PC-3 (cell line): ENCODE measurements at regions not wholly inside any gene's neighbourhood (a gene's known extent, or its start where the extent isn't known, plus 50 kb on each side); places are given as distances from the start of the nearest gene placed in this dataset.
A peak's percentile ranks its signal among the peaks of the same experiment; 100 is the strongest.

ENCODE experiments used
- ATAC-seq: fragments of 200-7000 bp; cut with Tn5 transposase; 2 replicates; pipeline ENCODE4 v1.9.1; 2020; ENCODE audit warnings: mild to moderate bottlenecking, moderate library complexity
- BruUV-seq: library from RNA; stranded (reverse); fragments of 400-500 nt; replicated peaks from 2 replicates; lab custom pipeline; 2021; lab: Mats Ljungman, UMichigan
- CTCF ChIA-PET: fragments of 300-600 bp; sonication (Branson Sonifier 250); formaldehyde crosslinking; loops from one replicate; lab custom pipeline; 2022; ENCODE audit warnings: antibody characterized with exemption; lab: Charles Lee
- POLR2A ChIA-PET: fragments of 300-600 bp; sonication (Branson Sonifier 250); formaldehyde crosslinking; loops from one replicate; lab custom pipeline; 2022; ENCODE audit warnings: antibody characterized with exemption; ENCODE audit not compliant: unreplicated experiment; lab: Charles Lee
- DNase-seq: peaks from one replicate; pipeline ENCODE4 v3.0.0-alpha.2; 2015
- H2AFZ ChIP-seq: fragments of 300-600 bp; sonication (generic); 2 replicates; pipeline ENCODE4 v1.6.0; 2016; ENCODE audit warnings: antibody characterized with exemption, low read length
- H3F3A ChIP-seq: fragments of 300-600 bp; sonication (generic); one replicate; pipeline ENCODE4 v1.6.0; 2017; ENCODE audit warnings: antibody characterized with exemption, low read length, control low read depth, mild to moderate bottlenecking; ENCODE audit not compliant: unreplicated experiment
- H3K27ac ChIP-seq: fragments of 300-600 bp; sonication (generic); 2 replicates; pipeline ENCODE4 v1.5.1; 2016; ENCODE audit warnings: mild to moderate bottlenecking, low read length
- H3K27me3 ChIP-seq: fragments of 300-600 bp; sonication (generic); 2 replicates; pipeline ENCODE4 v1.6.1; 2016; ENCODE audit warnings: low read length, mixed read lengths
- H3K36me3 ChIP-seq: fragments of 300-600 bp; sonication (generic); 2 replicates; pipeline ENCODE4 v1.6.1; 2016; ENCODE audit warnings: low read depth, mixed run types, low read length, mixed read lengths
- H3K4me1 ChIP-seq: fragments of 300-600 bp; sonication (generic); 2 replicates; pipeline ENCODE4 v1.5.1; 2016; ENCODE audit warnings: low read length; ENCODE audit not compliant: insufficient read depth
- H3K4me2 ChIP-seq: fragments of 300-600 bp; sonication (generic); 2 replicates; pipeline ENCODE4 v1.6.0; 2016; ENCODE audit warnings: low read length
- H3K4me3 ChIP-seq: fragments of 300-600 bp; sonication (generic); 2 replicates; pipeline ENCODE4 v1.5.1; 2016; ENCODE audit warnings: mild to moderate bottlenecking, low read length, mixed read lengths
- H3K79me2 ChIP-seq: fragments of 300-600 bp; sonication (generic); 2 replicates; pipeline ENCODE4 v1.6.1; 2017; ENCODE audit warnings: low read length, mixed read lengths
- H3K9ac ChIP-seq: fragments of 300-600 bp; sonication (generic); 2 replicates; pipeline ENCODE4 v1.6.0; 2016; ENCODE audit warnings: mild to moderate bottlenecking, low read length
- H3K9me2 ChIP-seq: fragments of 300-600 bp; sonication (generic); replicated peaks from 2 replicates; pipeline ENCODE4 v1.6.1; 2016; ENCODE audit warnings: mixed run types, low read length, mixed read lengths
- H3K9me3 ChIP-seq: fragments of 300-600 bp; sonication (generic); 2 replicates; pipeline ENCODE4 v1.6.1; 2016; ENCODE audit warnings: low read length, mixed read lengths
- H4K20me1 ChIP-seq: fragments of 300-600 bp; sonication (generic); 2 replicates; pipeline ENCODE4 v1.6.1; 2016; ENCODE audit warnings: low read length, mixed read lengths
- CTCF ChIP-seq: fragments of 300-600 bp; sonication (generic); conservative IDR thresholded peaks from 2 replicates; pipeline ENCODE4 v1.5.1; 2017; ENCODE audit warnings: antibody characterized with exemption, low read depth, mild to moderate bottlenecking, low read length
- EZH2 ChIP-seq: fragments of 300-600 bp; sonication (generic); IDR thresholded peaks from one replicate; pipeline ENCODE4 v1.6.1; 2017; ENCODE audit warnings: antibody characterized with exemption, mild to moderate bottlenecking, low read length; ENCODE audit not compliant: unreplicated experiment
- EZH2phosphoT487 ChIP-seq: fragments of 300-600 bp; sonication (generic); IDR thresholded peaks from 2 replicates; pipeline ENCODE4 v1.6.1; 2018; ENCODE audit warnings: mild to moderate bottlenecking, antibody characterized with exemption, low read length, borderline replicate concordance
- intact Hi-C: fragments of 100-400 bp; cut with micrococcal nuclease; formaldehyde crosslinking; loops from 2 replicates; pipeline ENCODE4 v1.9.0; 2023

- BruUV-seq, result no TSS peak
- H3K27me3 ChIP-seq, result no peaks in the 10 kb centered on the region
- H3K4me1 ChIP-seq, result no peaks in the 10 kb centered on the region
- no peak overlapping the region for H3K4me3 ChIP-seq
- H3K27ac ChIP-seq, result no peak overlapping the region
- no peaks in the 10 kb centered on the region for H3K9me3 ChIP-seq
- H3F3A ChIP-seq, result no peaks in the 10 kb centered on the region
- no peak overlapping the region for H3K4me2 ChIP-seq
- ChIA-PET POLR2A (no interaction called here), CTCF (no interaction called here)
- no peak overlapping the region for H2AFZ ChIP-seq
- no peak overlapping the region for H3K9ac ChIP-seq
- H3K9me2 ChIP-seq, result no peaks in the 10 kb centered on the region
- DNase-seq, result peak; percentile 9
- H3K79me2 ChIP-seq, result no peaks in the 10 kb centered on the region
- TF ChIP-seq CTCF (no peak), EZH2phosphoT487 (no peak), EZH2 (no peak)
- H3K36me3 ChIP-seq, result no peaks in the 10 kb centered on the region
- H4K20me1 ChIP-seq, result no peaks in the 10 kb centered on the region
- intact Hi-C loops, result no loop called here
- no peak for ATAC-seq
Observed at GRCh38 chr6:114650891-114651290, 308.1 kb upstream of the HS3ST5 start.

- ATAC-seq (no peak), DNase-seq (no peak)
- Histone ChIP-seq H3K36me3 (no peaks in the 10 kb centered on the region), H4K20me1 (no peaks in the 10 kb centered on the region), H3K79me2 (no peaks in the 10 kb centered on the region), H3K9me2 (no peaks in the 10 kb centered on the region), H3K9ac (no peak overlapping the region), H3K4me1 (no peaks in the 10 kb centered on the region), H3K27ac (no peak overlapping the region), H3F3A (no peaks in the 10 kb centered on the region), H2AFZ (no peak overlapping the region), H3K27me3 (no peaks in the 10 kb centered on the region), H3K4me2 (no peak overlapping the region), H3K4me3 (no peak overlapping the region), H3K9me3 (no peaks in the 10 kb centered on the region)
- intact Hi-C loops, result no loop called here
- TF ChIP-seq EZH2 (no peak), CTCF (no peak), EZH2phosphoT487 (no peak)
- ChIA-PET POLR2A (no interaction called here), CTCF (no interaction called here)
- BruUV-seq, result no TSS peak
Observed at GRCh38 chr6:114649298-114649697, 306.5 kb upstream of the HS3ST5 start.

- Histone ChIP-seq H3K27ac (no peak overlapping the region), H3K27me3 (no peaks in the 10 kb centered on the region), H3K9ac (no peak overlapping the region), H4K20me1 (no peaks in the 10 kb centered on the region), H3K9me2 (no peaks in the 10 kb centered on the region), H3K4me1 (no peaks in the 10 kb centered on the region), H2AFZ (no peak overlapping the region), H3K4me3 (no peak overlapping the region), H3K4me2 (no peak overlapping the region), H3K9me3 (no peaks in the 10 kb centered on the region), H3K36me3 (no peaks in the 10 kb centered on the region), H3K79me2 (no peaks in the 10 kb centered on the region), H3F3A (no peaks in the 10 kb centered on the region)
- TF ChIP-seq EZH2 (no peak), CTCF (no peak), EZH2phosphoT487 (no peak)
- intact Hi-C loops, result no loop called here
- no peak for ATAC-seq
- no TSS peak for BruUV-seq
- ChIA-PET CTCF (no interaction called here), POLR2A (no interaction called here)
- DNase-seq, result peak; percentile 22
Observed at GRCh38 chr6:114648847-114649246, 306.0 kb upstream of the HS3ST5 start.
